CD4-positive, alpha-beta T cell treated with Interleukin-12 subunit alpha and Interleukin-12 subunit beta, for 1 hour (primary cell): ENCODE measurements at regions not wholly inside any gene's neighbourhood (a gene's known extent, or its start where the extent isn't known, plus 50 kb on each side); places are given as distances from the start of the nearest gene placed in this dataset.
A peak's percentile ranks its signal among the peaks of the same experiment; 100 is the strongest.

Experiments used
- DNase-seq: peaks from one replicate; pipeline ENCODE4 v3.0.0-alpha.2; 2020

DNA sequence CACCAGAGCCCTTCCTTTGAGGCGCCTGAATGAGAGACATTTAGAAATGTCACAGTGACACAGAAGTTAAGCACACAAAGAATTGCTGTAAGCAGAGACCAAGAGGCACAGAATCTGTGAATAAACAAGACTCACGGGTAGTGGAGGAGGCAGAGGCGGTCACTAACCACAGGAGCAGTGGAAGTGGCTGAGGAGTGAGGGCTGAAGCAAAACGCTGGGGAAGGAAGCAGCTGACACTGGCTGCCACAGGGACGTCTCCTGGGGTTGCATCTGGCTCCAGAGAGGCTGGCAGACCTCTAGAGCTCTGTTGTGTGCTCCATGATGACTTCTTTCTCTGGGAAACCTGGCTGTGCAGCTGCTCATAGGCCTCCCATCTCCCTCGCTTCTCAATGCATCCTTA is 65.0 kb upstream of the SLC2A12 start:
- DNase-seq: no peak

DNA sequence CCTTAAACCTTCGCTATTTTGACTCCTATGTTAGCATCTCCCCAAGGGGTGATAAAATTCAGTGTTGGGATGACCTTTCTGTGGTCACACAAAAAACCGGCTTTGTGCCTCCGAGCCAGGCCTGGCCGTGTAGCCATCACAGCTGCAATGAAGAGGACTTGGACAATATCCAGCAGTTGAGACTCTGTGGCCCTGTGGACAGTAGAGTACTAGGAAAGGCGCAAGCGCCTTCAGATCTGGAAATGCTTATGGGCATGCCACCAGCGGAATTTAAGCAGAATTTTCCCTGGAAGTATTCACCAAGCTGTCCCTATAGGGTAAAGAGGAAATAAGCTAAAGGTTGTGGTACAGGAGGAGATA is 63.3 kb upstream of the SLC2A12 start:
- no peak for DNase-seq

DNA sequence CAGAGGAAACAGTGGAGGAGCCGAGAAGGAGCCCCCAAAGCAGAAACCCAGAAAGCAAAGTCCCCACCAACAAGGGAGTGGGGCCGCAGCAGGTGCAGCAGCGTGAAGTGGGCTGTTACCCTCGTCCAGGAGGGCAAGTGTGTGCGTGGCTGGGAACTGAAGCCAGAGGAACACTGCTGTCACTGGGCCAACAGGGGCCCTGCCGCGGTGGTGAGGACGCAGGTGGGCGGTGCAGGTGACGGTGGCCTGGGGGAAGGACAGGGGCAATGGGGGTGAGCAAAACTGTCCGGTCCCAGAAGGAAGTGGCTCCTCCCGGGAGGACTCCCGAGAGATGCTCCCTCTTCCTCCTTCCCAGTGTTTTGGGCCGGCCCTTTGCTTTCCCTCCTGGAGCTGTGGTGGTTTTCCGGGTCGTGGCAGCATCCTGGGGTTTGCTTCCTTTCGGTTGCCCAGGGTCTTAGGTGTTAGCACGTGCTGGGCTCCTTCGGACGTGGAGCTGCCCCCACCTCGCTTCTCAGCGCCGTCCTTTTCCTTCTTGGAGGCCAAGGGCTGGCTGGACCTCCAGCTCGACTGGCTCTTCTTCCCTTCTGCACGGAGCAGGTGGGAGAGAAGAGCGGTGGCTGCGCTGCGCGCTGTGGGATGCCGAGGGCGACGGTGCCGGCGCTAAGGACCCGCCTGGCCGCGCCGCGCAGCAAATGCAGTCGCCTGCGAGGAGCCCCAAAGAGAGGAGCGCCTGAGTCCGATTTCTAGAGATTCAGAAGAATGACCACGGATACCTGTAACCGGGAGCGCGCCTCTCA is 62.7 kb upstream of the SLC2A12 start:
- no peak for DNase-seq

DNA sequence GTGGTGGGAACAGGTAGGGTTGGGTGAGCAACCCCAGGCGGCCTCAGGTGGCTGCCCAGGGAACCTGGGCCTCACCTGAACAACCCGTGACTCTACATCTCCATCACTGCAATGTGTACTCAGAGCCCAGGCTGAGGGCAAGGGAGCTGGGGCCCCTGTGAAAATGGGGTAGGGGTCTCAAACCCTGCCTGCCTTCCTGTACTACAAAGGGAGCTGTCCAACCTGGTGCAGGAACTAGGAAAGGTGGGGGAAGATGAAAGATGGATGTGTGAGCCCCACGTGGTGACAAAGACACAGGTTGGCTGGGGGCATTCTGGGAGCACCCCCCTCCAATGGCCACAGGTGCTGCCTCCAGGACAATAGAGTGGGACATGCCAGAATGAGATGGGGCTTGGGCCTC is 62.1 kb upstream of the SLC2A12 start:
- no peak for DNase-seq

DNA sequence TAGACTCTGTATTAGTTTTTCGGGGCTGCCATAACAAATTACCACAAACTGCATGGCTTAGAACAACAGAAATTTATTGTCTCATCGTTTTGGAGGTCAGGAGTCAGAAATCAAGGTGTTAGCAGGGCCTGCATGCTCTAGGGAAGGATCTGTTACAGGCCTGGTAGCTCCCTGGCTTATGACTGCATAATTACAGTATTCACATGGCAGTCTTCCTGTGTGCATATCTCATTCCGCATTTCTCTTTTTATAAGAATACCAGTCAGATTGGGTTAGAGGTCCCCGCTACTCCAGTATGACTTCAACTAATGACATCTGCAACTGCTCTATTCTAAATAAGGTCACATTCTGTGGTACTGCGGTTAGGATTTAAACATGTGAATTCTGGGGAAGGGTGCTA is 59.3 kb upstream of the SLC2A12 start:
- no peak for DNase-seq

DNA sequence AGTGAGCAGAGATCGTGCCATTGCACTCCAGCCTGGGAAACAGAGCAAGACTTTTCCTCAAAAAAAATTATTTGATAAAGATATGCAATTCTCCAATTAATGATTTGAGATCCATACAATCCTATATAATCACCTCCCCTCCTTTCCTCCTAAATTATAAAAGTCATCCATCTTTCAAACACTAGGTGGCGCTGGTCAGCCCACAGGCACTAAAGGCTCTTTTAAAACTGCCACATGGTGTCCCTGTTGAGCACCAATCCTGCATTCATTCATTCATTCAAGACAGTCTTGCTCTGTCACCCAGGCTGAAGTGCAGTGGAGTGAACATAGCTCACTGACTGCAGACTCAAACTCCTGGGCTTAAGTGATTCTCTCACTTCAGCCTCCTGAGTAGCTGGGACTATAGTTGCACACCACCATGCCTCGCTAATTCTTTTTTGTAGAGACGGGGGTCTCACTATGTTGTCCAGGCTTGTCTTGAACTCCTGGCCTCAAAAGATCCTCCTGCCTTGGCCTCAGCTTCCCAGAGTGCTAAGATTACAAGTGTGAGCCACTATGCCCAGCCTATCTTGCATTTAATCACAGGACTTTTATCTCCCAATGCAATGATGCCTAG is 58.7 kb upstream of the SLC2A12 start:
- DNase-seq: peak; percentile 67

DNA sequence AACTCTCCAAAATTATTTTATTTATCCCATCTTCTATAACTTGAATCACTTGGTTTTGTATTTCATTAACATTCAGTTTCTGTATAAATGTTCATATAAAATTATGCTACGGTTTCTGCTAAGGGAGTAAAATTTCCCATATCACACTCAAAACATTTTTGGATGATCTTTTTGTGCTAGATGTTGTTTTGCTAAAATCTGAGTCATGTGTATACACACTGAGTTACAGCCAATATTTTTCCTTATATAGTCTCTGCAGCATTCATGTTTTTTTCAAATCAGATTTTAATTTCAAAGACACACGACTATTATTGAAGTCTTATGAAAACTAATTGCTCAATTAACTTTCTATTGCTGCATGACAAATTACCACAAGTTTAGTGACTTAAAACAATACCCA is 54.3 kb upstream of the SLC2A12 start:
- no peak for DNase-seq

DNA sequence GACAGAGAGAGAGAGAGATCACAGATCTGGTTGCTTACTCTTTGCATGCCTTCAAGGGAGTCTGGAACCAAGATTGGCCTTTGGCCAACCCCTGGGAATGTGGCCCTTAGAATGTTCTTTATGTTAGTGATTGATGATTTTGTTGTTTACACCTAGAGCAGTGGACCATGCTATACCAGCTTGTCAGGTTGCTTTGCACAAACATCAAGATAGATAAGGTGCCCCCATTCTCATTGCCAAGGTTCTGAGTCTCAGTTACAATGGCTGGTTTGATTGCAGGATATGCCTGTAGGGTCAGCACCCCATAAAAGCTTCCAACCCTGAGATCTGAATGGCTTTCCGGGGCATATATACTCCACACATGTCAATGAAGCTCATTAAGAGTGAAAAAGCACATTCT is 53.5 kb upstream of the SLC2A12 start:
- DNase-seq: no peak

DNA sequence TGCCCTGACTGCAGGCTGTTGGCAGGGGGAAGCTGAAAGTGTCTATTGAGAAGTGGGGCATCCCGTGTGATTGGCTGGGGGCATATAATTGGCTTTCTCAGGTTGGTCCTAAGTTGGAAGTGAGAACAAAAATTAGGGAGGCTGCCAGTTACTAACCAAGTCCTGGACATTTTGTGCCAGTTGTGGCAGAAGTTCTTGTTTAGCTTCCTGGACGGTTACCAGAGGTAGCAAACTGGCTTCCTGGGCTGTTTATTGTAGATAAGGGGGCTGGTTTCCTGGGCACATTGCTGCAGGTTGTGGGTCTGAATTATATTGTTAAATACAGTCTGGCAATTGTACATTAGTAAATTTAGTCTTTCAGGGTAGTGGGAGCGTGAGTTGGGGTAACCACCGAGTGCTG is 50.6 kb upstream of the SLC2A12 start:
- DNase-seq: no peak
